ENCODE measurements at regions not wholly inside any gene's neighbourhood (a gene's known extent, or its start where the extent isn't known, plus 50 kb on each side); places are given as distances from the start of the nearest gene placed in this dataset.
"Not testable (repeated sequence)": the region's sequence is repeated elsewhere in the genome, so short reads cannot be mapped to it uniquely, and the experiment has no call there.

DNA sequence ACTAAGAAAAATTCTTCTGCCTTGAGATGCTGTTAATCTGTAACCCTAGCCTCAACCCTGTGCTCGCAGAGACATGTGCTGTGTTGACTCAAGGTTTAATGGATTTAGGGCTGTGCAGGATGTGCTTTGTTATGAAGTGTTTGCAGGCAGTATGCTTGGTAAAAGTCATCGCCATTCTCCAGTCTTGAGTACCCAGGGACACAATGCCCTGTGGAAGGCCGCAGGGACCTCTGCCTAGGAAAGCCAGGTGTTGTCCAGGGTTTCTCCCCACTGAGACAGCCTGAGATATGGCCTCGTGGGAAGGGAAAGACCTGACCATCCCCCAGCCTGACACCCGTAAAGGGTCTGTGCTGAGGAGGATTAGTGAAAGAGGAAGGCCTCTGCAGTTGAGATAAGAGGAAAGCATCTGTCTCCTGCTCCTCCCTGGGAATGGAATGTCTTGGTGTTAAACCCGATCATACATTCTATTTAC is 94.2 kb upstream of the ARG1 start:
- DNase-seq; H3K4me3 ChIP-seq (ENCODE audit: low read length in 2 of 2); H3K27me3 ChIP-seq (ENCODE audit: control insufficient read depth in 1 of 2, insufficient read depth in 2 of 2, low read length in 1 of 2); H3K4me1 ChIP-seq (ENCODE audit: control insufficient read depth in 1 of 2, insufficient read depth in 2 of 2, low read length in 2 of 2); H3K27ac ChIP-seq (ENCODE audit: low read depth in 1 of 2, low read length in 2 of 2); H3K9me3 ChIP-seq (ENCODE audit: control insufficient read depth, low read length); intact Hi-C loops (cut with DNase I); H3K36me3 ChIP-seq (ENCODE audit: control insufficient read depth in 1 of 2, insufficient read depth in 2 of 2, low read length in 1 of 2); ATAC-seq (ENCODE audit: low FRiP score): not testable (repeated sequence)
- 18 to 29% methylated on average over 6 of the region's 6 CpGs for WGBS, 2 donors

DNA sequence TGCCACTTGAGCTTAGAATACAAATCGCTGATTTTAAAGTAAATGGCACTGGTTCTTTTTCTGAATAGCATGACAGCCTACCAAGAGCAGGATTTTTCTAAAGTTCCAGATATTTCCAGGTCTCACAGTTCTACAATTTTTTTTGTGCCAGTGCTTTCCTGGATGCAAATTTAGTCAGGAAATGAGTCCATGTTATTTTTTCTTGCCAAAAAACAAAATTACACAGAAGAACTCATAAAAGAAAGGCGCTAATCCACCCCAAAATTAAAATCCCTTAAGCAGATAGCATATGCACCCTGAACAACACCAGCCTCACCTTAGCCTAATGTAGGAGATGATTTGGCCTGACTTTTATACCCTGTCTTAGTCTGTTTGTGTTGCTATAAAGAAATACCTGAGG is 86.4 kb upstream of the ARG1 start:
- ATAC-seq (ENCODE audit: low FRiP score) (no peak), DNase-seq (no peak)
- no peaks in the 10 kb centered on the region for H3K27me3 ChIP-seq (ENCODE audit: control insufficient read depth in 1 of 2, insufficient read depth in 2 of 2, low read length in 1 of 2)
- 76 to 77% methylated on average over 2 of the region's 2 CpGs for WGBS, 2 donors
- H3K4me3 ChIP-seq (ENCODE audit: low read length in 2 of 2), result no peak overlapping the region
- H3K27ac ChIP-seq (ENCODE audit: low read depth in 1 of 2, low read length in 2 of 2), result no peak overlapping the region
- H3K36me3 ChIP-seq (ENCODE audit: control insufficient read depth in 1 of 2, insufficient read depth in 2 of 2, low read length in 1 of 2), result no peaks in the 10 kb centered on the region
- intact Hi-C loops (cut with DNase I), result no loop called here
- H3K4me1 ChIP-seq (ENCODE audit: control insufficient read depth in 1 of 2, insufficient read depth in 2 of 2, low read length in 2 of 2), result no peaks in the 10 kb centered on the region
- peaks cover 3% of the 10 kb centered on the region for H3K9me3 ChIP-seq (ENCODE audit: control insufficient read depth, low read length)

DNA sequence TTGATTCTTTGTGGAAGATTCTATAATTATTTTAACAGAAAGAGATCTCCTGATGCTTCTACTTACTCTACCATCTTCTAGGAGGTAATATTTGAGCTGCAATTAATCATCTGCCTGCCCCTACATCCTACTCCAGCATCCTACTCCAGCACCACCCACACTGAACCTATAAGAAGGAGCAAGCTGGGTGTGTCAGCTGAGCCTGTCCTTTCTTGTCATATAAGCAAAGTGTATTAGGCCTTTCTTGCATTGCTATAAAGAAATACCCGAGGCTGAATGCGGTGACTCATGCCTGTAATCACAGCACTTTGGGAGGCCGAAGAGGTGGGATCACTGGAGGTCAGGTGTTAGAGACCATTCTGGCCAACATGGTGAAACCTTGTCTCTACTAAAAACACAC is 84.2 kb upstream of the ARG1 start:
- peaks cover 3% of the 10 kb centered on the region for H3K9me3 ChIP-seq (ENCODE audit: control insufficient read depth, low read length)
- H3K4me1 ChIP-seq (ENCODE audit: control insufficient read depth in 1 of 2, insufficient read depth in 2 of 2, low read length in 2 of 2), result peaks cover 0 to 2% of the 10 kb centered on the region in 2 donors
- H3K36me3 ChIP-seq (ENCODE audit: control insufficient read depth in 1 of 2, insufficient read depth in 2 of 2, low read length in 1 of 2), result no peaks in the 10 kb centered on the region
- H3K27ac ChIP-seq (ENCODE audit: low read depth in 1 of 2, low read length in 2 of 2), result no peak overlapping the region
- 59 to 83% methylated on average over 3 of the region's 3 CpGs for WGBS, 2 donors
- ATAC-seq (ENCODE audit: low FRiP score), result no peak
- H3K4me3 ChIP-seq (ENCODE audit: low read length in 2 of 2), result no peak overlapping the region
- intact Hi-C loops (cut with DNase I), result no loop called here
- H3K27me3 ChIP-seq (ENCODE audit: control insufficient read depth in 1 of 2, insufficient read depth in 2 of 2, low read length in 1 of 2), result no peaks in the 10 kb centered on the region
- no peak for DNase-seq

DNA sequence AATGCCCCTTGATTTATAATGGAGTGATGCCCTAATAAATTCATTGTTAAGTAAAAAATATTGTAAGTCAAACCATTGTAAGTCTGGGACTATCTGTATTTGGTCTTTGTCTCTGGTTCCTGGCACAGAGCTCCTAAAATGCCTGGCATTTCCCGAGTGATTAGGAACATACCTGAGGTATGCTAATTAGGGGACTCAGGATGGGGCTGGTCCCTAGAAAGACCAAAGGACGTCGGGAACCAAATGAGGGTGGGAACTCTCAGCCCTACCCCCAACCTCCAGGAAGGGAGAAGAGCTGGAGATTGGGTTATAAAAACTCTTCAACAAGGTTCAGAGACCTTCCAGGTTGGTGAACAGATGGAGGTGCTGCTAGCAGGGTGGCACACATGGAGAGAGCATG is 82.6 kb upstream of the ARG1 start:
- Histone ChIP-seq H3K4me1 (ENCODE audit: control insufficient read depth in 1 of 2, insufficient read depth in 2 of 2, low read length in 2 of 2) (peaks cover 0 to 2% of the 10 kb centered on the region in 2 donors), H3K36me3 (ENCODE audit: control insufficient read depth in 1 of 2, insufficient read depth in 2 of 2, low read length in 1 of 2) (no peaks in the 10 kb centered on the region), H3K4me3 (ENCODE audit: low read length in 2 of 2) (no peak overlapping the region), H3K27me3 (ENCODE audit: control insufficient read depth in 1 of 2, insufficient read depth in 2 of 2, low read length in 1 of 2) (no peaks in the 10 kb centered on the region), H3K9me3 (ENCODE audit: control insufficient read depth, low read length) (peaks cover 2% of the 10 kb centered on the region), H3K27ac (ENCODE audit: low read depth in 1 of 2, low read length in 2 of 2) (no peak overlapping the region)
- ATAC-seq (ENCODE audit: low FRiP score) (no peak), DNase-seq (no peak)
- 31 to 74% methylated on average over 3 of the region's 3 CpGs for WGBS, 2 donors
- intact Hi-C loops (cut with DNase I), result no loop called here

DNA sequence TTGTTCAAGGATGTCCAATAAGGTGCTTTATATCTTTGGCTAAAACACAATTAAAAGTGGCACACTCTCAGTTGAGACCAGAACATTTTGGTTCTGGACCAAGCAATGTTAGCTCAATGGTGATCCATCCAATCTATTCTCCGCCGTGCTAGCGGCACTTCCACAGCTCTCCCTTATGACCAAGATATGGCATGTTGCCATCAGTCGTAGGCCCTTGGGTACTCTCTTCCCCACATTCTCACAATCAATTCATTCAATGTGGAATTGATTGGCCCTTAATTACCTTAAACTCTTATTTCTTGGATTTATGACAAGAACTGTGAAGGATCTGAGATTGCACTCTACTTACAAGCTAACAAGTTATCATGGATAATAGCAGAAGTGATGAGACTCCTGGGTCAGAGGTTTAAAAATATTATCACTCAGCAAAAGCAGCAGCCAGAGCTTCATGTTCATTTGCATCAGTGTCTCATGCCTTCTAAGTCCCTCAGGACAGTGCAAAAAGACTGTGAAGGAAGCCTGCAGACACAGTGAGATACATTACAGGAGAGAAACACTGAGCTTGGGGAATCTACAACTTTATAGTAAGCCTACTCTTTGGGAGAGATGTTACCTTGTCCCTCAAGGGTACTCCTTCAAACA is 80.0 kb upstream of the ARG1 start:
- no peaks in the 10 kb centered on the region for H3K27me3 ChIP-seq (ENCODE audit: control insufficient read depth in 1 of 2, insufficient read depth in 2 of 2, low read length in 1 of 2)
- peaks cover 2% of the 10 kb centered on the region for H3K9me3 ChIP-seq (ENCODE audit: control insufficient read depth, low read length)
- no peaks in the 10 kb centered on the region for H3K36me3 ChIP-seq (ENCODE audit: control insufficient read depth in 1 of 2, insufficient read depth in 2 of 2, low read length in 1 of 2)
- H3K27ac ChIP-seq (ENCODE audit: low read depth in 1 of 2, low read length in 2 of 2), result no peak overlapping the region
- whole genome bisulfite sequencing, 2 donors, result 88 to 94% methylated on average over 4 of the region's 4 CpGs
- ATAC-seq (ENCODE audit: low FRiP score), result no peak
- H3K4me3 ChIP-seq (ENCODE audit: low read length in 2 of 2), result no peak overlapping the region
- no peak for DNase-seq
- peaks cover 0 to 2% of the 10 kb centered on the region in 2 donors for H3K4me1 ChIP-seq (ENCODE audit: control insufficient read depth in 1 of 2, insufficient read depth in 2 of 2, low read length in 2 of 2)
- intact Hi-C loops (cut with DNase I), result no loop called here

DNA sequence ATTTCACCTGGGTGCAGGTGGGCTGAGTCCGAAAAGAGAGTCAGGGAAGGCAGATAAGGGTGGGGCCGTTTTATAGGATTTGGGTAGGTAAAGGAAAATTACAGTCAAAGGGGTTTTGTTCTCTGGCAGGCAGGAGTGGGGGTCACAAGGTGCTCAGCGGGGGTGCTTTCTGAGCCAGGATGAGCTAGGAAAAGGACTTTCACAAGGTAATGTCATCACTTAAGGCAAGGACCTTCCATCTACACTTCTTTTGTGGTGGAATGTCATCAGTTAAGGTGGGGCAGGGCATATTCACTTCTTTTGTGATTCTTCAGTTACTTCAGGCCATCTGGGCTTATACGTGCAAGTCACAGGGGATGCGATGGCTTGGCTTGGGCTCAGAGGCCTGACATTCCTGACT is 68.6 kb upstream of the ARG1 start:
- H3K36me3 ChIP-seq (ENCODE audit: control insufficient read depth in 1 of 2, insufficient read depth in 2 of 2, low read length in 1 of 2); H3K4me3 ChIP-seq (ENCODE audit: low read length in 2 of 2); H3K27ac ChIP-seq (ENCODE audit: low read depth in 1 of 2, low read length in 2 of 2); H3K9me3 ChIP-seq (ENCODE audit: control insufficient read depth, low read length); intact Hi-C loops (cut with DNase I); ATAC-seq (ENCODE audit: low FRiP score); H3K4me1 ChIP-seq (ENCODE audit: control insufficient read depth in 1 of 2, insufficient read depth in 2 of 2, low read length in 2 of 2); DNase-seq; H3K27me3 ChIP-seq (ENCODE audit: control insufficient read depth in 1 of 2, insufficient read depth in 2 of 2, low read length in 1 of 2): not testable (repeated sequence)
- 87 to 88% methylated on average over 3 to 5 of the region's 5 CpGs for WGBS, 2 donors

DNA sequence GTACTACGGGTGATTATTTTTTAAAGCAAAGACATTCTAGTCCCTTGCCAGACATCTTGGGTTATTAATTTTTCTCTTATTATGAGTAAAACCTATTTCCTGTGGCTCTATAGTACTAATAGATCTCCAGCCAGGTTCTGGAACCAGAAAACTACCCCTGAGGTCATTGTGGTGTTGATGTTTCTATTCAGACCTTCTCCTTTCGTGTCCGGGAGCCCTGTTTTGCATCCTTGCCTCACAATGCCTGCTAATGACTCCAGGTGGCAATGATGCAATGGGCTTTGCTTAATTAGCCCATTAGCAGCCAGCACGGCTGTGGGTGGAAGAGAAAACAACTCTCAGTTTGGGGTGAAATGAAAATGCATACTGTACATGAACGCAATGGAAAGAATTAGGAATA is 62.9 kb upstream of the ARG1 start:
- WGBS, 2 donors, result 56 to 57% methylated on average over 5 of the region's 5 CpGs
- H3K4me1 ChIP-seq (ENCODE audit: control insufficient read depth in 1 of 2, insufficient read depth in 2 of 2, low read length in 2 of 2), result no peaks in the 10 kb centered on the region
- H3K4me3 ChIP-seq (ENCODE audit: low read length in 2 of 2), result no peak overlapping the region
- no peaks in the 10 kb centered on the region for H3K27me3 ChIP-seq (ENCODE audit: control insufficient read depth in 1 of 2, insufficient read depth in 2 of 2, low read length in 1 of 2)
- no peaks in the 10 kb centered on the region for H3K36me3 ChIP-seq (ENCODE audit: control insufficient read depth in 1 of 2, insufficient read depth in 2 of 2, low read length in 1 of 2)
- ATAC-seq (ENCODE audit: low FRiP score) (no peak), DNase-seq (no peak)
- peaks cover 8% of the 10 kb centered on the region for H3K9me3 ChIP-seq (ENCODE audit: control insufficient read depth, low read length)
- H3K27ac ChIP-seq (ENCODE audit: low read depth in 1 of 2, low read length in 2 of 2), result no peak overlapping the region
- intact Hi-C loops (cut with DNase I), result no loop called here

DNA sequence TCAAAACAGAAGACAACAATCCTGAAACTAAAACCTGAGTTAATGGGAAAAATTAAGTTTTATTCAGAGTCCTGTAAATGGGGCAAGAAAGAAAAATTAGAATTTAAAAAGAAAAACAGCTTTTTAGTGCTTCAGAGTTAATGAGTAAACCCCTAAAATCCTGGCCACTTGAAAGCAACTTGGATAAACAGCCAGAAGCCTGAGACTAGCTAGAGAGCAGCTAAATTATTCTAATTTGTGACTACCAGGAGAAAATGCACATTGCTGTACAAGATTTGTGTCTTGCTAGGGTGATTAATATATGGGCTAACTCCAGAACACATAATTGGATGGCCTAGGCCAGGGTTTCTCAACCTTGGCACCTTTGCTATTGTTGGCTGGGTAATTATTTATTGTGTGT is 62.4 kb upstream of the ARG1 start:
- DNase-seq (no peak), ATAC-seq (ENCODE audit: low FRiP score) (no peak)
- H3K36me3 ChIP-seq (ENCODE audit: control insufficient read depth in 1 of 2, insufficient read depth in 2 of 2, low read length in 1 of 2), result no peaks in the 10 kb centered on the region
- no peak overlapping the region for H3K27ac ChIP-seq (ENCODE audit: low read depth in 1 of 2, low read length in 2 of 2)
- no peak overlapping the region for H3K4me3 ChIP-seq (ENCODE audit: low read length in 2 of 2)
- peaks cover 8% of the 10 kb centered on the region for H3K9me3 ChIP-seq (ENCODE audit: control insufficient read depth, low read length)
- H3K27me3 ChIP-seq (ENCODE audit: control insufficient read depth in 1 of 2, insufficient read depth in 2 of 2, low read length in 1 of 2), result no peaks in the 10 kb centered on the region
- H3K4me1 ChIP-seq (ENCODE audit: control insufficient read depth in 1 of 2, insufficient read depth in 2 of 2, low read length in 2 of 2), result no peaks in the 10 kb centered on the region
- intact Hi-C loops (cut with DNase I), result no loop called here

DNA sequence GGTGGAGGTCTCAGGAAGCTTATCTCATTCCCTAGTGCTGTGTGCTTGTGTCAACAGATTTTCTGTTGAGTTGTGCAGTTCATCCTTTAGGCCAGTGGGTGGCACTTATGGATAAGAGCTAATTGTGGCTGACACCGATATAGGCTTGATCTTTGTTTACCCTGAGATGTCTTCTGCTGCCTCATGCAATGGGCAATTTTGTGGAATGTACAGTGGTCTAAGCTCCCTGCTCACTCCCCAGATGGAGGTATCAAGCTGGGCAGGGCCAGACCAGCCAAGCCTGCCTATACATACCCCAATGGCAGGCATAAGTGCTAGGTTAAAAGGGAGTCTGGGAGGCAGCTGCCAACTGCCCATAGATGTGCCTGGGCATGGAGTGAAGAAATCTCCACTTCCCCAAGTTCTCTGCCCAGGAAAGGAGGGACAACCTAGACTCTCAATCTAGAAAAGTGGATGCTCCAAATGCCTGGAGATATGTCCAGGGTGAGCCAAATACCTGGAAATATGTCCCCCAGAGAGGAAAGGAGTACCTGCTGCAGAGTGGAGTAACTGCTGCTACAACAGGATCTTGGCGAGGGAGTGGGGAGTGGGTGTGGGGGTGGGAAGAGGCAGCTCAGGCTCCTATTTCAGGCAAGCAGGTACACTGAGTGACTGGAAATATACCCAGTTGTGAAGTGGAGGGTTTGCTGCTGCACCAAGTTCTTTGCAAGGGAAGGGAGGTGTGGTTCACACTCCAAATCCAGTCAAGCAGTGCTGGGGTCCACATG is 53.2 kb upstream of the ARG1 start:
- Histone ChIP-seq H3K4me3 (ENCODE audit: low read length in 2 of 2) (no peak overlapping the region), H3K36me3 (ENCODE audit: control insufficient read depth in 1 of 2, insufficient read depth in 2 of 2, low read length in 1 of 2) (no peaks in the 10 kb centered on the region), H3K9me3 (ENCODE audit: control insufficient read depth, low read length) (peaks cover 4% of the 10 kb centered on the region), H3K4me1 (ENCODE audit: control insufficient read depth in 1 of 2, insufficient read depth in 2 of 2, low read length in 2 of 2) (no peaks in the 10 kb centered on the region), H3K27ac (ENCODE audit: low read depth in 1 of 2, low read length in 2 of 2) (no peak overlapping the region), H3K27me3 (ENCODE audit: control insufficient read depth in 1 of 2, insufficient read depth in 2 of 2, low read length in 1 of 2) (no peaks in the 10 kb centered on the region)
- DNase-seq, result no peak
- ATAC-seq (ENCODE audit: low FRiP score), result peak; percentile 68
- 45 to 46% methylated on average over 2 of the region's 2 CpGs for WGBS, 2 donors
- intact Hi-C loops (cut with DNase I), result no loop called here

Measured in aorta (tissue), 5 donors.